HG03064 (cell line): ENCODE measurements at regions not wholly inside any gene's neighbourhood (a gene's known extent, or its start where the extent isn't known, plus 50 kb on each side); places are given as distances from the start of the nearest gene placed in this dataset.

ENCODE experiments used
- ATAC-seq: cut with Tn5 transposase; IDR thresholded peaks from one replicate; pipeline ENCODE4 v1.9.1; 2021; ENCODE audit warnings: low read depth; ENCODE audit not compliant: unreplicated experiment

DNA sequence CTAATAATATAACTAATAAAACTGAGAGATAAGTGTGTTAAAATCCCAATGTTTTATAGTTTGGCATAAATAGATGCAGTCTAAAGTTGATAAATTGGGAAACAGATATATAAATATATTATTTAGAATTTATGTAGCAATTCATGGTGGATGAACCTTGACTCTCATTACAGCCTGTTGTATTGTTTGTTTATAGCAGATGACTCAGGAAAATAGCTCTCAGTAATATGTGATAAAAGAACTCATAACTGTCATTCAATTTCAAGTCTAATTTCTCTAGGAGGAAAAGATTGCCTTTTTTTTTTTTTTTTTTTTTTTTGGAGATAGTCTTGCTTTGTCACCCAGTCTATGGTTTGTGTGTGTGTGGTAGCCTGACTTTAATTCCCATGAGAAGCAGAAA, 603.2 kb upstream of the PKN2 start:
- no peak for ATAC-seq

DNA sequence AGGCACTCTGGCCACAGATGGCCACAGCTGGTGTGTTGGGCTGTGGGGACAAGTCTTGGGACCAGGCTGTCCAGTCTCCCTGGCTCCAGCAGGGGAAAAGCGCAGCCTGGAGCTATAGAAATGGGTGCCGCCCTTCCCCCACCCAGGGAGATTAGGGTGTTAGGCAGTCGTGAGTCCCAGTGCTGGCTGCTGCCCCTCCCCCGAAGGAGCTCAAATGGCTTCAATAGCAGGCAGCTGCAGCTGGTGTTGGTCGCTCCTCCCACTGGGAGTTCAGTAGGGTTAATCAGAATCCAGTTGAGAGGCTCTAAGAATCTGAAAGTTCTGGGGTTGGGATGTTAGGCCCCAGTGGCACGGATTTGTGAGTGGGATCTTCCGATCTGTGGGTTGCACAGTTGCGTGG, 595.6 kb upstream of the PKN2 start:
- ATAC-seq: no peak

DNA sequence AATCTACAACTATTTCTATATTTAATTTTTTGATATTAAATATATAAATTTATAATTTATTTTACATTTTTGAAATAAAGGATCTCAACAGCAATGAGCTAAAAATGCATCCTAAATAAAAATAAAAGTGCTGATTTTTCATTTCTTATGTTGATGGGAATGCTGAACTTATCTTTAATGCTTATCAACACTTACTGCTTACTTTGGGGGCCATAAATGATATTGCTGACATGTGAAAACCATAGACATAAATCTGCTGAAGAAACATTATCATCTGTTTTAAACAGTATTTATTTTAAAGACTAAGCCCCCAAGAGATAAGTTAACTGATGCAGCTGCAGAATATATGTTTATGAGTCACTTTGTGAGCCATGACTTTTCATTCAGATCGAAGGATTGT, 594.1 kb upstream of the PKN2 start:
- no peak for ATAC-seq

DNA sequence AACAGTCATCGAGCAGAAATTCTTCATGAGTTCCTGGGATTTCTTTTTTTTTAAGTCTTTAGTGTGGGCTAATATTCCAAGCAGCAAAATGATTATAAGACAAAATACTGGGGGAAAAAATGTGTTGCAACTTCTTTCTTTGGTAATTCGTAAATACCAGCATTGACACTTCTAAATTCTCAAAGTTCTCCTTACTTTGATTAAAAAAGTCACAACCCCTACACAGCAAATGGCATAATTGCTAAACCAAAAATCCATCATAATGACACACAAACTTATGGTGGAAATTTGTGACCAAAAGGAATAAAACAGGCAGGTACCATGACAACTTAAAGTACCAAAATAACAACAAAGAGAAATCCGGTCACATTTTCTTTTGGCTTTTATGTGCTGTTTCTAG, 585.2 kb upstream of the PKN2 start:
- no peak for ATAC-seq

DNA sequence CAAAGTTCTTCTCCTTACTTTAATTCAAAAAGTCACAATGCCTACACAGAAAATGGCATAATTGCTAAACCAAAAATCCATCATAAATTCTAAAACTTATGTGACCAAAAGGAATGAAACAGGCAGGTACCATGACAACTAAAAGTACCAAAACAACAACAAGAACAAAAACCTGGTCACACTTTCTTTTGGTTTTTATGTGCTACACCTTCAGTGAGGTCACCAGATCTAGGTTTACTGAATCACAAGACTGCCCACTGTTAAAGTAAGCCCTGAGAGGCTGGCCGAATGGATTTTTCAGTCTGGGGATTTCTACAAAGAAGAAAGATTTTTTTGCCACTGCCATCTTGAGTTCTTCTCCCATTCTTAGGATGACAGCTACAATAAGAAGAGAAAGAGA, 583.0 kb upstream of the PKN2 start:
- ATAC-seq: no peak

DNA sequence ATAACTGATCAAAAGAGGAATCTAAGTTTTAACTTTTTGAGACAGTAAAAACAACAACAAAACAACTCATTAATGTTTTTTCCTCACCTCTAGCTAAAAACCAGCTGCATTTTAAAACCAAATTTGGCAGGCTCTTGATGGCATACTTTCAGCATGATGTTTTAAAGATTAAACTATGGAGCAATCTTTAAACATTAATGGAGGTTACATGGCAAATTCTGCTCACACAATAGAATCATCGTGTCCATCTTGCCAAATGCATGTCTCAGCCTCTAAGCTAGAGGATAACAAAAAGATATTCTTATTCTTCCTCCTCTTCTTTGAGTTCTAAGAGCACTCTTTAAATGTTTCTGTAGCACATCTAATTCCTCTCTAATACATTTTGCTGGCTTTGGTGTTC, 579.8 kb upstream of the PKN2 start:
- ATAC-seq: no peak

DNA sequence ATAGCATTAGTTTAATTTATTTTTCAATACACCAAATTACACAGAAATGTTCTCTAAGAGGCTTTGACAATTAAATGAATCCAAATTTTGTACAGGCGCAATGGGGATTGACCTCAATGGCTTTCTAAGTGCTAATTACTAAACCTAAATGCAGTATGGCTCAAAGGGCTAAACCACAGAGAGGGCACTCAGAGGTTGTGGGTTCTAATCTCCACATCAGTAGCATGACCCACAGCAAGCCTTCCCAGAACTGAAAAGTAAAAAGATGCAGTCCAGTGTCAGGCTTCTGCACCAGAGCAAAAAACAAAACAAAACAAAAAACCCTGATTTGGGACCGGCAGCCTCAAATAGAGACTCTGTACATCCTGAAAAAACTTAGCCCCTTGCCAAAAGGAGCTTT, 579.2 kb upstream of the PKN2 start:
- no peak for ATAC-seq

DNA sequence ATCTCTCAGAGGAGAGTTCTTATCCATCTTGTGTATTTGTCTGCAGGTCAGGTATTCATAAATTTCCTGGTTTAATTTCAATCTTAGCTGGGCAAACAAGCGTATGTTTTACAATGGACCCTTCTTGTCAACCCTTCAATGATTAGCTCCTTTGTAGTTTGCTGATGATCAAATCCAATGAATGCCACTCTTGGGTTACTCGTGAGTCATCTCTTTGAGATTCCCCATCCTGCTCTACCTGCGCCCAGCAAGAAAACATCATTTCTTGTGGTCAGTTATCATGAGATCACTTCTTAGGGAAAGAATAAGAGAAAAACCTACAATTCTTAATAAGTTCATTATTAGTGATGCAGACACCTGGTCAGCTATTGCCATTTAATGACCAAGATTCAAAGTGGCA, 572.3 kb upstream of the PKN2 start:
- ATAC-seq: no peak

DNA sequence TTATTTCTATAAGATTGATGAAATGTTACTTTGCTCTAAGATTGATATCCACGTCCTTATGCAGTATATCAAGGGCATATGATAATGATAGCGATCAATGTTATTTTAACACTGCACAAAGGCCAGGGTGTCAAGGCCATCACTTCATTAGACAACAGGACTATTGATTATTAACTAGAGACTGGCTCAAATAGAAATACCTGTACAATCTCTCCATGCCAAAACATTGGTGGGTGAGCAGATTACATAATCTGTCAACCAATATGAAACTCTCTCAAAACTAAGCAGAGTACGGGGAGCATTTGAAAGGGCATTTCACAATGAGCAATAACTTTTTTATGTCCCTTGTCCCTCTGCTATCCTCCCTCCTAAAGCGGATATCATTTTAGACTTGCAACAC, 566.5 kb upstream of the PKN2 start:
- no peak for ATAC-seq

DNA sequence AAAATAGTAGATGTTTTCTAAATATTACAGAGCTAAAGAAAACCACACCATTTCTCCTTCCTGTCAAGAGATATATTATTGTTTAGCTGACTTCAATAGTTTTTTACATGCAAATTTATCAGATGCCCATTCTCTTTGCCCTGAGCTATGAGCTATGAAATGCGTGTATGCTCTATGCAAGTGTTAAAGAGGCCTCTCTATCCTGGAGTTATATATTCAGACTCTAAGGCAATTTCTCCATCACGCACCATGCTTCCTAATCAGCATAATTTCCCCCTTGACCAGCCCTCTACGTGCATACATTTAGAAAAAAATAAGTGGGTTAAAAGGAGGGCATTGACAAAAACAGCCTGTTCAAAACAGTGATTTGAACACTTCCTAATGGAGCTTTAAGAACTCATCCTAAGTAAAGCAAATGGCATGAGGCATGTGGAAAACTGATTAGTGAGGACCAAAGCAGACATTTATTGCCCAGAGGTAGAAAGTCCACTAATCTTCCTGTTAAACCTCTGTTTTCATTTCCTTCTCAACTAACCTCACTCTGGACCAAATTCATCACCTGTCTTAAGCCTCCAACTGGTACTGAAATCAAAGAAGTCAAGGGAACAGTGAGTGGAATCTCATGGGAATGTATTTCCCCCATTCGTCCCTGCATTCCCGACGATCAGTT, 565.8 kb upstream of the PKN2 start:
- ATAC-seq: no peak

DNA sequence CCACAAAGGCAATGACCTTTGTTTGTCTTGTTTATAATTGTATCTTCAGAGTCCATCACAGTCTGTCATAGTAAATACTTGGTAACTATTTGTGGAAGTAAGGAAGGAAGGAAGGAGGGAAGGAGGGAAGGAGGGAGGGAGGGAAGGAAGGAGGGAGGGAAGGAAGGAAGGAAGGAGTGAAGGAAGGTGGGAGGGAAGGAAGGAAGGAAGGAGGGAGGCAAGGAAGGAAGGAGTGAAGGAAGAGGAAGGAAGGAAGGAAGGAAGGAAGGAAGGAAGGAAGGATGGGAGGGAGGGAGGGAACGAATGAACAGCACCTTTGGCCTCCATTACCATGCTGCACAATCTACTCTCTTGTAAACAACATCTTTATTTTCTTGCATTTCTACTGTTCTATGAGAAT, 559.5 kb upstream of the PKN2 start:
- ATAC-seq: no peak

DNA sequence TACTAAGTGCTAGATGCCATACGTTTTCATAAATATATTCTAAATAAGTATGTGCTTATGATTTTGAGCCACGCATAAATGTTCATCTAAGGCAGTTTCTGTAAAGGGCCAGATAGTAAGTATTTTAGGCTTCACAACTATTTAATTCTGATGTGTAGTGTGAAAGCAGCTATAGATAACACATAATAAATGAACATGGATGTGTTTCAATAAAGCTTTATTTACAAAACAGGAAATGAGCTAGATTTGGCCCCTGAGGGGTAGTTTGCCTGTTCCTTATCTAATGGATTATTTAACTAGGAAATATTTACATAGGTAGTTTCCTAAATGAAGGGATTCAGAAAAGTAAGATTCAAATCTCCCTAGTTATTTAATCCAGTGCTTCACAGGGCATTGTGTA, 557.6 kb upstream of the PKN2 start:
- ATAC-seq: no peak

DNA sequence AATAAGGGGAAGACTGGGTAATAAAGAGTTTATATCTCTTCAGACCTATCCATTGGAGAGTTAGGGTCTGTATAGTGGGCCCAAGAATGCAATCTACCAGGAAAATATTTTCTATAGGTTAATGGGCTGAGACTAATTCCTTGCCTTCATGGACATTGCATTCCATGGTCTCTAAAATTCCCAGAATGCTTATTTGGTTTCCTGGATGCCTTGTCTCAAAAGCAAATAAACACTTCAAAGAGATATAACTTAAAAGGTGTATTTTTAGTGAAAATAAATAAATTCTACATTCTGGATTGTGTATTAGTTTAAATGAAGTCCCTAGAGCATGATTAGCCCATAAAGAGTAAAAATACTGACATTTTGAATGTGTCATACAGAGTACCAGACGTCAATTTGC, 550.1 kb upstream of the PKN2 start:
- ATAC-seq: no peak

DNA sequence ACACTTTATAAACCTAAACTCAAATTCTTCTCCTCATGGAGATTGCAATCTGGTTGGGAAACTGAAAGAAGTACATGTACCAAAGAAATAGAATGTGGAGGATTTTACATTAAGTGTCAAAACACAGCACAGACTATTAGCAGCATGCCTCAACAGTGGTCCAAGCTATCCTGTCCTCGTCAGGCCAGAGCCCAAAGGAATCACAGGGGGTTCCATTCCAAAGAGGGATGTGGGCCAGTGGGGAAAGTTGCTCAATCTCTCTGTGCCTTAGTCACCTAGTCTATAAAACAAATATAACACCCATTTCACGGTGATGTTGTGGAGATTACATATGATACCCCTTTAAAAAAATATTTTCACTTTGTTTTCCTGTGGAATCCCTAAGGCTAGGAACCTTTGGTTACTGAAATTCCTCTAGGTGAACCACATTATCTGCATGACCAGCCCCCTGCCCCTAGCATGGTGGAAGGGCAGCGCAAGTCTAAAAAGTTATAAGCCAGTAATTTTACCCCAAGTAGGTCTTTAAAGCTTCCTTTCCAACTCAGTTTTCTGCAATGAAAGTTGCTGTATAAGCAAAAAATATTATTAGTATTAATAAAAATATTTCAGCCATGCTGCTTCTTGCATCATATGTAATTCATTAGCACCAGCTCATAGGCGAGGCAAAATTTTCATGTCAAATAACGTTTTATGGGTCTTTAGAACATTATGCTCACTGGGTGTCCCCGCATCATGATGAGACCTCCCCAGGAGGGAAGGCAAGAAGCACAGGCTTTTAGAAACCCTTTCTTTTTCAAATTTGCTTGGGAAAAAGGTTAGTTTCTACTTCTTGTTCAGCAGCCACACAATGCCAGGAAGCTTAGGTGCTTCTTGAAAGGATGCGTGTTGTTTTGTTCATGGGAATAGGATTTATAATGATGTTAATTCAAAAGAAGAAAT, 548.8 kb upstream of the PKN2 start:
- ATAC-seq: no peak

DNA sequence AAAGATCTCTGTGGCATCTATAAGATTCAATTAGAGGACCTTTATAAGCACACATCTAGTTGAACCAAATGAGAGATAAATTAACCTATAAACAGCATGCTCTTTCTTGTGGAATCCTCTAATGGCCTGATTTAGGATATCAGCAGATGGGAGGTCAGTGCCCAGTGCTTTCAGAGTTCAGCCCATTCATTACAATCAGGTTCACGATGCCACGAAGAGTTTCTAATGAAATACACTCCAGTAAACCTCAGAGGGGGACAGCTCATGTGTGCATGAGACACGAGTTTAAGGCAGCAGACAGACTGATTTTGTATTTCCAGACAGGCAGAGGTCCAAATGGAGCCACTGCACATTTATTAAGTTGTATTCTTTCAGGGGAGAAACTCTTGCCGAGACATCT, 544.4 kb upstream of the PKN2 start:
- ATAC-seq: no peak

DNA sequence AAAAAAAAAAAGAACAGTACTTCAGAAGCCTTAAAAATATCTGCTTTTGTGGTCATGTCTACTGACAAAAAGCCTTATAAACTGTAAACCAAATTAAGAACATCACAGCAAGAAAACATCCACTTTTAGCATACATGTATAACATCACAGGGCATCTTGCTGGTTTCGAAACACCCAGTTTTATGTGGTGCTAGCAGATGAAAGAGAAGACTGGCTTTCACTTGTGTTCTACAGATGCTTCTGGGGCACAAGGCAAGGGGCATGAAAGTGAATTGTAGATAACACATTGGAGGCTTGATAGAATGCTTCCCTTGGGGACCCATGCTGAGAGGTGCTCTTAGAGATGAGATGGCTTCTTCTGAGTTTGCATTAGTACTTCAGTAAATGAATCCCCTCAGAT, 543.7 kb upstream of the PKN2 start:
- no peak for ATAC-seq

DNA sequence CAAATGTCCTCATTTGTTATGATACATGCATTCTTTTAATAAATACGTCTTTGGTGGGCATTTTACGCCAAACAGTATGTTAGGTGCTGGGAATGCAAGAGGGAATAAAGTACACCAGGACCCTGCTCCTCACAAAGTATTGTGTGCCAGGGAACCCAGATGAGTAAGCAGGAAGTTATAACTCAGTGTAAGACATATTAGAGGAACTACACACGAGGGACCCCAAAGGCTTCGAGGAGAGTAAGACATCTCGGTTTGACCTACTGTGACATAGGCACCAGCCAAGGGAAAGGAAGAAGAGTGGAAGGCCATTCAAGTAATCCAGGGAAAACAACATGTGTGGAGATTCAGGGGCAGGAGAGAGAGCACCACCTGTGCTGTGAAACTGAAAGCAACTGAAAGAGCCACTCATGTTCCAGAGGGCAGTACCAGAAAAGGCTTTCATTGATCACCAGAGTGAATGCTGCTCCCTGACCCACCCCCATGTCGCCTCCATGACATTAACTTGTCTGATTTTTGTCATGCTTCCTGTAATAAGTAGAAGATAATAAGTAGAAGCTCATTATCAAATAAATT, 542.5 kb upstream of the PKN2 start:
- ATAC-seq: no peak

DNA sequence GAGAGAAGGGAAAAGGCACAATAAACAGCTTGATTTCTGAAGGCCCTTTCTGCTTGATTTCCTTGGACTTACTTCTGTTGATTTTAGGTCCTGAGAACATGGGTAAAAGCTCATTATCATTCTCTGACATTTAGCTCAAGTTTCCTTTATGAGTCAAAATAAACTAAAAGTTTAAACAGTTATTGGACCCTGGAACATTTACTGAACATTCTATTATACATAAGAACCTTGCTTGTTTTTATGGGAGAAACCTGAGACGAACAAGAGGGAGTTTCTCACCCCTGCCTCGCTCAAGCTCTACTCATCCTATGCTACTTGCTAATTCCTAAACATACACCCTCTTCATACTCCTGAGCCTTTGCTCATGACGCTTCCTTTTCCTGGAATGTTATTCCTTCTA, 538.3 kb upstream of the PKN2 start:
- ATAC-seq: no peak

DNA sequence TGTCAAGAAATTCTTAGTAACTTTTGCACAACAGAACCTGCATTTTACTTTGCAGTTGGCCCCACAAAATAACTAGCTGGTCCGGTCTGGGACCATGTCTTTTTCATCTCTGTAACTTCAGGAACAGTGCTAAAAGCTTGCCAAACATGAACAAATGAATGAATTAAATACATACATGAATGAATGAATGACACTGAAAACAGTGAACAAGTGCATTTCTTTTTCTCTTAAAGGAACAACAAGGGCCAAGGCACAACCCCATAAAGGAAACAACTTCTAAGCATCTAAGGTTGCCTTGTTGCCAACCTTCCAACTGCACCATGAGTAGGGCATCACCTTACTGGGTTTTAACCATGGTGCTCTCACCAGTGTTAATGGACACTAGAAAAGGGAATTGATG, 534.4 kb upstream of the PKN2 start:
- no peak for ATAC-seq

DNA sequence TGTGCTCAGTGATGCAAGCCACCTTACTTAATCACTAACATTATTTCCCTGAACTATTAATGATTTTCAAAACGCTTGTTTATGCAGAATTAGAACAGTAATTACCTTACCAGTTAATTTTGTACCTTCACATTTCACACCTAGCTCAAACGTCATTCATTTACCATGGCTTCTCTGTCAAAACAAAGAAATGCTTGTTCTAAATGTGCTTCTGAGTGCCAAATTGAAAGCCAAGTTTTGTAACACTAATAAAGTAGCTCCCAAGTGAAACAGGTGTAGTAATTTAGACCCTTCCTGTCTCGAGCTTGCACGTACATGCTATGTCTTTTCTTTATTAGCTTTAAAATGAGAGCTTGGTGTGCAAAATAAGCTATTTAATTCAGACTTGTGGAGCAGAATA, 533.7 kb upstream of the PKN2 start:
- no peak for ATAC-seq

DNA sequence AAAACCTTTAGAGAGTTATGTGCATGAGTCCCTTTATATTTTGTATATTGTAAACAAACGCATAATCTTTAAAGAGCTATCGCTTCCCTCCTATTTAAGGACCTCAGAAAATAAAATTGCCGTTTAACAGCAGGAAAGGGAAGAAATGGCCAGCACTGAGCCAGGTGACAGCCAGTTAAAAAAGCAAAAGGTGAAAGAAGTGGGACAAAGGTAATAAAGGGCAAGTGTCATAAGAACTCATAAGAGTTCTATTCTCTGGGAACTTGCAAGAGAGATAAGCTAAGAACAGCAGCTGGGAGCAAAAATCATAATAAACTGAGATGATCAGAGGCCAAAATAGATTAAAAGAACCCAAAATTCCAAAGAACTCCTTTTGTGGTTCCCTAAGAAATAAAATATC, 520.9 kb upstream of the PKN2 start:
- no peak for ATAC-seq

DNA sequence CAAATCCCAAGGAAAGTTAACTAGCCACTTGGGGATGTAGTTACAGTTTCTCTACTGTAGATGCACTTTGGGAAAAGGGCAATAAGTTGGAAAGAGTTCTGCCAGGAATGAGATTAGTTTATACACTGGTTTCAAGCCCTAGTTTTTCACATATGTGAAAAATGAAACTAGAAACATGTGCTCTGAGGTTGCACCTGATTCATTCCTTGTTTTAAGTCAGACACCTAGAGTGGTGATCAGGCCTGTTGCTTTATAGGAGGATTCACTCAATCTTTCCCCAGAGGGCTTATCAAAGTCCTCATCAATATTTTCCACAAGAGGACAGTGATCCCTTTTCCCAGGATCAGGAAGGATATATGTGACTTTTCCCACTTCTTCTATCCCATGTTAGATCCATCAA, 515.9 kb upstream of the PKN2 start:
- no peak for ATAC-seq
